Activated T-cell treated with anti-CD3 and anti-CD28 coated beads, Interleukin-2, amount 50 U/mL, for 48 hours (primary cell): ENCODE measurements at regions not wholly inside any gene's neighbourhood (a gene's known extent, or its start where the extent isn't known, plus 50 kb on each side); places are given as distances from the start of the nearest gene placed in this dataset.
A peak's percentile ranks its signal among the peaks of the same experiment; 100 is the strongest.

ENCODE experiments used
- DNase-seq, 2 experiments: peaks; one replicate each; pipeline ENCODE4 v3.0.0-alpha.2; 2020

DNA sequence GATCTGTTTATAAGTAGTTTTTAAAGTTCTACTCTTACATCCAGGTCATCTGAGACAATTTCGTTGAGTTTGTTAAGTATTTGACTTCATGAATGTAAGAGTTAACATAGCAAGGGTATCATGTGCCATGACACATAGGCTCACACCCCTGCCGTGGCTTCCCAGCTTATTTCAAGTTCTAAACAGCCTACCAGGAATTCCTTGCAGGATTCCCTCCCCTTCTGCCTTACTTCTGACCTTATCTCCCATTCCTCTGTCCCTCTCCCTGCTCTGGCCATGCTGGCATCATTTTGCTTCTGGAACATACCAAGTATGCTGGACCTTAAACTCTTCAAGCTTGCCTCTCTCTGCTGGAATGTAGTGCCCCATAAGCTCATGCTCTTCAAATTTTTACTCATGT is 369.9 kb upstream of the PCDH7 start:
- no peak for DNase-seq

DNA sequence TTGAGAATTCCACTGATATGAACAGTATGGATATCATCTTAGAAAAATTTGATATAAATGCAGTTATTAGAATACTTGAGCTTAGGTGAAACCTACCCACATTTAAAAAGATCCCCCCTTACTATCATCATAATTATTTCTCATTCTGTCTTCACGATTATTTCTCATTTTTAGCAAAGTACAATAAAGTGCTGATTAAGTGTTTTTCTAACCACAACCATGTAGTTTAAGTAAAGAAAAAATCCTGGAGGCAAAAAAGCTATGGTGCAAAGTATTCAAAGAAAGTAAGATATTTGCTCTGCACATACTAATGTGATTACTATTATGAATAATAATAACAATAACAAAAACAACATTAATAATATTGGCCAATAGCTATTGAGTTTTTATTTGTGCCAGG is 365.6 kb upstream of the PCDH7 start:
- DNase-seq, result no peak

DNA sequence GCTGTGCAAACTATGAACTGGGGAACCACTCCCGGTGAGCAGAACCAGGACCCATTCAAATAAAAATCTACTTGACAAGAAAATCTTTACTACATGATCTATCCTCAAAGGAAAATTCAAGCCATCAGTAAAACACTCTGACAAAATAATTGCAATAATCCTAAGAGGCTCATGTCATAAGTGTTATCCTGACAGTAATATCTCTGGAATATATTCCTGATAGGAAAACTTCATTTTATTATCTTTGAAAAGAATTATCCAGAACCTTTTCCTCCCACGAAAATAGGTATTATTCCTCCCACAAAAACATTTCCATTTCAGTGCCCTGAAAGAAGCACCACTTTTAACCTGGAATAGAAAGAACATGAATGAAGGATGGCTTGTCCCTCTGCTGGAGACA is 357.7 kb upstream of the PCDH7 start:
- no peak for DNase-seq

DNA sequence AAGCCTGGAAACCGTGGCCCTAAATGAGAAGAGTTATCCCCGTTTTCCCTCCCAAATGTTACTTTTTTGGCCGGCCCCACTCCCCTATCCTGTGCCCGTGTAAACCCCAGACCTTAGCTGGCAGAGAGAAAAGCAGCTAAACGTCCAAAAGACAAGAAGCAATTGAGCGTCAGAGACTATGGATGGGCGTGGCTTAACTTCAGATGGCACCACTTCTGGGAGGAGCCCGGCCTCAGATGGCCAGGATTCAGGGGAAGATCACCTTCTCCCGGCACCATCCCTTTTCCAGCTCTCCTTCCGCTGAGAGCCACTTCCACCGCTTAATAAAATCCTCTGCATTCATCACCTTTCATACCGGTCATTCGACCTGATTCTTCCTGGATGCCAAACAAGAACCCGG is 350.1 kb upstream of the PCDH7 start:
- DNase-seq, result no peak

DNA sequence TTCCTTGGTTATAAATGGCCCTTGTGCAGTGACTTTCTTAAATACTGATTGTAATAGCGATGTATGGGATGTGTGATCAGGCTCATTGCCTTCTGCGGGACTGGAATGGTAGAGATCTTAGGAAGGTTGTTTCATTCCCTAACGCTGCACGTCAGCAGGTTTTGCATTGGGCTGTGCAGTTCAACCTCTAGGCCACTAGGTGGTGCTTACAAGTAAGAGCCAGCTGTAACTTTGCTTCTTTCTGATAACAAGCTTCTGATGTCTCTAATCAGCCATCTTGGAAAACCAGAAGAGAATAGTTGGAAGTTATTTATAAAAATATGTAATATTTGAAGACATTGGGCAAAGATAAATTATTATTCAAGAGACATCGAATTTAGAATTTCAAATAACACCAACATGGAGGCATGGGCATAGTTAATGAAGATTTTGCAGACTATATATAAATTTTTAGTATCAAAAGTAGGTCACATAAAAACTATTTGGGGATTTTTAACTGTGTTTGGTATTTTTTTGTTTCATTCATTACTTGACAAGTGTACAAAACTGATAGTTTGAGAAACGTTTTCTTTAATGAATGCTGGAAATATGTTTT is 339.7 kb upstream of the PCDH7 start:
- DNase-seq, result peak; percentile 17 to 22

DNA sequence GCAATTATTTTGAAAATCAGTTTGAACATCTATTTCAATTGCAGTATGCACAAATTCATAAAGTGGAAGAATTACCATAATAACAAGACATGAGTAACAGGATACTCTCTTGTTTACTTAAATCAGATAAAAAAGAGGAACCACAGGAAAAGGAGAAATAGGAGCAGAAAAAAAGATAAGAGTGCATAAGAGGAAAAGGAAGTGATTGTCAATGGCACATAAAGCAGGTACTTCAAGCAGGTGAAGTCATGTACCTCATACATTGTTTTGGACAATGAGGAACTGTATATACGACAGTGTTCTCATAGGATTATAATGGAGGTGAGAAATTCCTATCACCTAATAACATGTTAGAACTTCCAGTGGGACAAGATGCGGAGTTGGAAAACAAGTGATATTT is 334.5 kb upstream of the PCDH7 start:
- DNase-seq, result no peak

DNA sequence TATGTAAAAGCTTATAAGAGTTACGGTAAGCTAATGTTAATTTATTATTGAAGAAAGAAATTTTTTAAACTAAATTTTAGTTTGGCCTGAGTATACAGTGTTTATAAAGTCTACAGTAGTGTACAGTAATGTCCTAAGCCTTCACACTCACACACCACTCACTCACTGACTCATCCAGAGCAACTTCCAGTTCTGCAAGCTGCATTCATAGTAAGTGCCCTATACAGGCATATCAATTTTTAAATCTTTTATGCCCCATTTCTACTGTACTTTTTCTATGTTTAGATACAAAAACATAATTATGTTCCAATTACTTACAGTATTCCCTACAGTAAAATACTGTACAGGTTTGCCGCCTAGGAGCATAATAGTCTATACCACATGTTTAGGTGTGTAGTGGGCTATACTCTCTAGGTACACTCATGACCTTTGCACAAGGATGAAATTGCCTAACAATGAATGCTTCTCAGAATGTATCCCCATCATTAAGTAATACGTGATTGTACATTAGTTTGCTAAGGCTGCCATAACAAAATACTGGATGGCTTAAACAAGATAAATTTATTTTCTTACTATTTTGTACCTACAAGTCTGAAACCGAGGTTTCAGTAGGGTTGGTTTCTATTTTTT is 333.8 kb upstream of the PCDH7 start:
- no peak for DNase-seq

DNA sequence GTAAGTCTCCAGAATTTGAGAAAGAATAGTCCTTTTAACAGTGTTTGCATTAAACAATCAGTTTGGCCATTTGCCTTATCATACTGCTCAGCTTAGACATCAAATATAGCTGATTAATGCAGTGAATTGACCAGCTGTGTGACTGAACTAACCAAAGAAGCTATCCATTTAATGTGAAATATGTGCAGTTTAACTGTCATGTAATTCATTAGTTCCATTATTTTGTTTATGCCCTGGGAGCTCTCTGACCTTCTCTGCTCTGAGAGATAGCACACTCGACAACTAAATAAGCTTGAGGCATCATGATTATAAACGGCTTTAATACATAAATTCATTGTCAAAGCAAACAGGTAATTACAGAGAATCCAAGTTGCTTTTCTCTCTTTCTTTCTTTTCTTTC is 324.3 kb upstream of the PCDH7 start:
- DNase-seq, result no peak

DNA sequence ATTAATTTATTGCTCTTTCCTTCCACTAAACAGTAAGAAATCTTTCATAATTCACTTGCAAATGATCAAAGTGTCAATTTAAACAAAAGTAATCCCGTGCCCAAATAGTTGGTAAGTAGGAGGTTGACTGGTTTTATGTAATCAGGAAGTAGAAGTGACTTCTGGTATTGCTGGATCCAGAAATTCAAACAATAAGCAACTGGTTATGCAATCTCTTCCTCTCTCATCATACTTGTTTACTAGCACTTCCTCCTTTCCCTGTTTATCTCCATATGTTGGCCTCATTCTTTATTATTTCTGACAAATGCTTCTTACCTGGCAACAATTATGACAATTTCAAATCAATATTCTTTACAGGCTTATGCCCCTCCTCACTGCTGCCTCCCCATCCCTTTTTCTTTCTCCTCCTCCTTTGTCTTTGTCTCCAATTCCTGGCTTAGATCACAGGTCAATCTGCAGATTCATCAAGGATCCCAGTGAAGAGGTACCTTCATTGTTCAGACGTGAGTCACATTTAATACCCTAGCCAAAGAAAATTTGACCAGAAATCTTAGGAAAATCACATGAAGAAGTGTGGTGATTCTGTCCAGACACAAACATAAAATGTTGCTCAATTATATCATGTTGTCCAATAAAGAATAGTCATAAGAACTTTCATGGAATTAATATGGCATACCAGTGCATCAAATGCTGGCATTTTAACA is 323.2 kb upstream of the PCDH7 start:
- no peak for DNase-seq

DNA sequence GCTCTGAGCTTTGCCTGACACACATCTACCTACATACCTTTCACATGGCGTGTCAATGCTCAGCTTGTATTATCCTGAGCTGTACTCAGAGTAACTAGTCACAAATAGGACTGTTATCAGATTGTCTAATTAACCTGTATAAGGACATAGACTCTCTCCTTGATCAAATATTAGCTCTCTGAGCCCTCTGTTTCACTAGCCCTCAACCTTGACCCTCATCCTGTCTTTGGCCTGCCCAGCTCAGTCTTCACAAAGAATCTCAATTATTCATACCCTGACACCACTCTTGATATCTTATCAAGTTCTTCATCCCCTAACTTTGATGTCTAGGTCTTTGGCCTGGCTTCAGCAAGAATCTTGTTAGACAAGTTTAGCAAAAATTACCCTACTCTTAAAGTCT is 320.7 kb upstream of the PCDH7 start:
- DNase-seq, result no peak

DNA sequence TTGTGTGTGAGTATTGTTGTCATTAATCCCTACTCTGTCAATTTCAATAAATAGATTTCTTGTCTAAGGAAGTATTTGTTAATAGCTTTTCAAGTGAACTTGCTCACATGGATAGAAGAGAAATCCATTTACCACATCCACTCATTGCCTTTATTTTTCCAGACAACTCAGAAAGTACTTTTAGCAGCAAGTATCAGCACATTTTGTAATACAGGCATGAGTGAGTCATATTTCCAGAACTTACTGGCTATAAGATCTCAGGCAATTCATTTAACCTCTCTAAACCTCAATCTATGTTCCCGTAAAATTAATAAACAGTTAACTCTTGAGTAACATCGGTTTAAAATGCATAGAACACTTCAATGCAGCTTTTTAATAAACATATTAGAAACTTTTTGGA is 317.9 kb upstream of the PCDH7 start:
- DNase-seq, result no peak

DNA sequence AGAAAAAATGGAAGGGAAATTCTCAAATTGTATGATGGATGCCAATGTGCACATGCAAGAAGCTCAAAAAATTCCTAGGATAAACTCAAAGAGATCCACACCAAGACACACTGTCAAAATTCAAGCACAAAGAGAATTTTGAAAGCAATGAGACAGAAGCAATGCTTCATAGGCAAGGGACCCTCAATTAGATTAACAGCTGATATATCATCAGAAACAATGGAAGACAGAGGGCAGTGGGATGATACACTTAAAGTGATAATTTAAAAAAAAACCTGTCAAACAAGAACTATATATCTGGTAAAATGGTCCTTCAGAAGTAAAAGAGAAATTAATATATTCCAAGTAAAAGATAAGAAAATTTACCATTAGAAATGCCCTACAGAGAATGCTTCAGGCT is 306.3 kb upstream of the PCDH7 start:
- no peak for DNase-seq

DNA sequence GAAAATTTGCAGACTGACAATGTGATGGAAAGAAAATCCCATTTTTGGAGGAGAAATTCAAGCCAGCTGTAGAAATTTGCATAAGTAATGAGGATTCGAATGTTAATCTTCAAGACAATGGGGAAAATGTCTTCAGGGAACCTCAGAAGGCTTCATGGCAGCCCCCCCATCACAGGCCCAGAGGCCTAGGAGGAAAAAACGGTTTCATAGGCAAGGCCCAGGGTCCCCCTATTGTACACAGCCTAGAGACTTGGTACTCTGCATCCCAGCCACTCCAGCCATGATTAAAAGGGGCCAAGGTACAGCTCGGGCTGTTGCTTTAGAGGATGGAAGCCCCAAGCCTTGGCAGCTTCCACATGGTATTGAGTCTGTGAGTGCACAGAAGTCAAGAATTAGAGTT is 303.6 kb upstream of the PCDH7 start:
- DNase-seq, result no peak

DNA sequence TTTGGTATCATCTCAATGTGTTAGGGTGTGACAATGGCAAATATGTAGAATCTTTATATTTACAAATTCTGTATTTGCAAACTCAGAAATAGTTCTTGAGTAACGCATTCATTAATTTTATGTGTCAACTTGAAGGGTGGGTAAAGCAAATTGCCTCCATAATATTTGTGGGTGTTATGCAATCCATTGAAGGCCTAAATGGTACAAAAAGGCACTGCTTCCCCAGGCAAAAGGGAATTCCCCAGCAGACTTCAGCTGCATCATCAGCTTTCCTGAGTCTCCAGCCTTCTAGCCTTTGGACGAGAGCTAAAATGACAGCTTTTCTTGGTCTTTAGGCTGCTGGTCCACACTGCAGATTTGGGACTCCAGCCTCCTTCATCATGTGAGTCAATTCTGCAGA is 292.2 kb upstream of the PCDH7 start:
- DNase-seq, result no peak

DNA sequence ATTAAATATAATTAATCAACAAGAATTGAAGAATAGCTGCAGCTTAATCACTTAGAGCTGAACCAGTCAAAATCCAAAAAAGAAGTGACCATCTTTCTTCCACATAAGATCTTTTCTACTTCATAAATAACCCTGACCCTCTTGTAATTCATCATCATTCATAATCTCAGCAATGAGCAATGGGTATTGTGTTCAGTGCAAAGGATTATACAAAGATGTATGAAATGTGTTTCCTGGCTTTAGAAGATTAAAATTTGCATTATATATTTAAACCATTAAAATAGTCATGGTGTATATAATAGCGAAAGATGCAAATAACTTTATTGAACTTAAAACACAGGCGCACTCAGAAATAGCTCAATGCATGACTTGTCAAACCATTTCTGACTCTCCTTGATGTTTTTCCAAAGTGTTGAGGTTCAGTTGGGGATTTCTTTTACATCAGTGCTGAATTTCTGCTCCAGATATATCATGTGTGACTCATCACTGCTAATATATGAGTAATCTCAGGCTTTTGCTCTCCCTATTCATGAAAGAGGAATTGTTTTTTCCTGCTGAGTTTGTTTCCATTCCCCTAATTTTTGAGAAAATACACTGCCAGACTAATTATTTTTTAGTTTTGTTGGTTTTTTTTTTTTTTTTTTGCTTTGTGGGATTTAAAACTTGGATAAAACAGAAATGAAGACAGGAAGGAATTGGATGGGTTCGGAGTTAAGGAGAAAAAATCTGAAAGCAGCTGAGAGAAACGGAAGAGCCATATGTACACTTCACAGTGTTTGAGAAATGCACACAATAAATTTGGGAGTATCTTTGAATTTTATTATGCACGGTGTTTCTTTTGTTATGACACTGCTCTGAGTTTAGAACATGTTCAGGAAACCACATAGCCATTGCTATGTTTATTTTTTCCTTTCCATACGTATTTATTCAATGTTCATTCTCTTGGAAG is 290.1 kb upstream of the PCDH7 start:
- DNase-seq, result no peak

DNA sequence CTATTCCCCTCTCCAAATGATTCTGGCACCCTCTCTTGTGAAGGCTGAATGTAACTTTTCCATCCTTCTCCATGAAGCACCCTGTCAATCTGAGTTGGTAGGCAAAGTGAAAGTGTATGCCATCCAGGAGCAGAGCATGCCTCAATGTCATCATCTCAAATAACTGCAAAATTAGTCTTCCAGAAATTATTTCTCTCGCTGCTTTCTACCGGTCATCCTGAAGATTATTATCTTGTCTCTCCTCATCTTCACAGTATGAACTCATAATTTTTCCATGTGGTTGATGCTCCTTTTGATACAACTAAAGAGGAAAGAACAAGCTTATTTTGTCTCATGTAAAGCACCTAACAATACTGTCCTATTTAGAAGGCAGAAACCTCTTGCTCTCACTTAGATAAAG is 285.5 kb upstream of the PCDH7 start:
- no peak for DNase-seq

DNA sequence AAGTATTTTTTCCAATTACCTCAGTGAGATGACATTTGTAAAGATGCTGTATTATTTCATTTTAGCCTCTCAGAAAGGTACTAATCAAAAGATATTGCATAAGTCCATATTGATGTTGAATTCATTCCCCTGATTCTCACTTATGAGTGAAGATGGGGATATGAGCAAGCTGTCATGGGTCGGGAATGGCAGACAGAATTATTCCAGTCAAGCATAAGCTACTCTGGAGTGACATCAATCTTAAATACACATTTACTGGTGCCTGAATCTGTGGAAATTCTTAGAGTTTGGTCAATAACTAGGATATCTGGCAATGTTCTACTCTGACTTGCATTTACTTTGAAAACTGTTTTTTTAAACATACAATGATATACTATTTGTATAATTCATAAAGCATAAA is 283.8 kb upstream of the PCDH7 start:
- DNase-seq, result no peak

DNA sequence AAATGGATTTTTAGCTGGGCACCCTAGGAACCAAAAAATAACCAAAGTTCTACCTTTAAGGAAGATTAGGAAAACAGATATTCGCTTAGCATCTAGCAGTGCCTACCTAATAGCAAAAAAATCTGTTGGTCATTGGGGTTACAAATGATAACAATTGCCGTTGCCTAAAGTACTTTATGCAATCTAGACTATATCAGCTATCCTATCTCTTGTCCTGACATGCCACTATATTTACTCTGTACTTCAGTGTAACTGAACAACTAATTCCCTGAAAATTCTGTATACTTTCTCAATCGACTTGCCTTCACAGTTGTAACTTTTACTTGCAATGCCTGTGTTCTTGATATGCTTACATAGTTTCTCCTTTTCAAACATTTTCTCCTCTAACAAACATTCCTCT is 282.9 kb upstream of the PCDH7 start:
- no peak for DNase-seq

DNA sequence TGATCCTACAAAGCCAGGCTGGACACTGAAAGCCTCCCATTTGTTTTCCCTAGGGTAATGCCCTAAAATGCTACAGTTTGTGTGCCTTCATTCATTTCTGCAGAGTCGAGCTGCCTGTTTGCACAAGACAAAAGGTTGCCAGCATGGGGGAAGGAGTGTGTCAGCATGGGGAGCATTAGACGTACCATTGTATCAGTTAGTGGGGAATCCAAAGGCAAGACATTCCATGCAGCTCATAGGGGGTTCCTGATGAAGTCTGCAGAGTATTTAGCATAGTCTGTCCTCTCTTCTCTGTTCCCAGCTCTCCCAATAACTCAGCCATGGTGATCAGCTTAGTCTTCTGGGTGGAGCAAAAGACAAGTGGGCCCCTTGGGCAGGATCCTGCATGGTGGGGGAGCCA is 276.9 kb upstream of the PCDH7 start:
- DNase-seq, result no peak

DNA sequence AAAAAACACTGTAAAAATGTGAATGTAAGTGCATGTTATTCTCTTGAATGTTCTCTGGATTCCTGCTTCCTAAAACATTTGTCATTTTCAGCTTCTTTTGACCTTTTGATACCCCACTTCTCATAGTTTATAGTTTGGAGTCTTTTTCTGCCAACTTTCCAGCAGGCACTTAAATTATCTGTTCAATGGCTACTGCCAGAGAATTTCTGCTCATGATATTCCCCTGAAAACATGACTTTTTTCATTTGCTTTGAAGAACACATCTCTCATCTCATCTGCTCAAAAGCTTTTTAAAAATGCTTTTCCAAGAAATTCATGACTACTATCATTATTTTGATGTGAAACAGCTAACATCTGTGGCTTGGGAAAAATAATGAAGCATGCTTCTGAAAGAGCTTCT is 269.7 kb upstream of the PCDH7 start:
- DNase-seq, result no peak

DNA sequence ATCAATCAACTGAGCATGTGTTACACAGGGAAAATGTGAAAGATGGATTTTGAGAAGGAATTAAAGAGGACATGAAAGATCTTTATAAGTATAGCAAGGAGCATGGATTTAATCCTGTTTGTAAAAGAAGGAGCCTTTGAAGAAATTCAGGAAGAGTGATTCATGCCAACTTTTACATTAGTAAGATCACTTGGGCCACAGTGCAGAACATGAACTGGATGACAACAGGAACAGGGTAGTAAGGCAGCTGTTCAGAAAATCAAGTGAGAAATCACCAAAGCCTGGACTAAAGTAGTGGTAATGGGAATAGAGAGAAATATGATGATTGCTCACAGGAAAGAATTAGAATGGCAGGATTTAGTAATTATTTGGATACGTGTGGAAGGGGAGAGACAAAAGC is 265.7 kb upstream of the PCDH7 start:
- DNase-seq, result no peak

DNA sequence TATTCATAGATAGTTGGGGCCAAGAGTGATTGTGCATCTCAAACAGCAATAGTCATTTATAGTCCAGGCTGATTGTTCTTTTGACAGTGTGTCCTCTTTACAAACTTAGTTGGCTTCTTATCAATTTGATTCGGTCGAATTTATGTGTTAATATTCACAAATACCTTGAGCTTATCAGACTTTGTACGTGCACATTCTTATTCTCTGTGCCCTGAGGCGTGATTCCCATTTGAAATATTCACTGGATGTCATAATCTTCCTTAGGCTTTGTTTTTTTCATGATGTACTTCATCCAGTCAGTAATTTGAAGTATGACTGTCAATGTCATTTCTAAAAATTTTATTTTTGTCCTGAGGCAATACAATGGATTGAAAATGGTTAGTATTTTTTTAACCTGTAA is 263.5 kb upstream of the PCDH7 start:
- no peak for DNase-seq

DNA sequence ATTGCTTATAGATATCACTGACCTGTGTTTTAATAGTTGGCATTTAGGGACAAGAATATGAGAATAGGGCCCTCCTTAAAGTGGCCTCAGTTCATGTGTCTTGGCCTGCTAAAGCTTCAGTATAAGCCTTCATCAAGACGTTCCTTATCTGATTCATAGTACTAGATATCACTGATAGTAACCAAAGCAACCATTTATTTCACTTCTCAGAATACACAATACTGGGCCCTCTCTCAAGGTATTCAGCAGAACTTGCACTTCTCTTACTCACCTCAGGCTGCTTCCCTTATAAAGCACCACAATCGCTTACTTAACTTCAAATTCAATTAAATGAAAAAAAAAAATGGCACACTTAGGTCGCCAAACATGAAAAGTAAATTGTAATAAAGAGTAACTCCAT is 259.4 kb upstream of the PCDH7 start:
- DNase-seq, result no peak

DNA sequence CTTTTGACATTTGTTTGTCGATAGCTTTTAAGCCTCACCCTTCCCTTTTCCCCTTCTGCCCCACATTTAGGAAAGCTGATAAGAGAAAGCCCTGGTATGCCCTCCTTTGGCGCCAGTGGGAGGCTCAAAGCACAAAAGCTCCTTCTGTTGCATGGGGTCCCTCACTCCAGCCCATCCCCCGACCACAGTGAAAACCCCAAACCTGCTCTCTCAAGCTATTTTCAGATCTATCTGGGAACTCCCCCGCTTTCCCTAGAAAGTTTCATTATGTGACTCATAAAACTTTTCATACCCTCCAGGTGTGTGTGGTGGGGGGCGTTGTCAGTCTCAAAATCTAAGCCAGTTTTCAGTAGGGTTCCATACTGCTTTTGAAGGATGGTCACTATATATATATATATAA is 259.0 kb upstream of the PCDH7 start:
- DNase-seq, result no peak
